ENCODE measurements at regions not wholly inside any gene's neighbourhood (a gene's known extent, or its start where the extent isn't known, plus 50 kb on each side); places are given as distances from the start of the nearest gene placed in this dataset.

DNA sequence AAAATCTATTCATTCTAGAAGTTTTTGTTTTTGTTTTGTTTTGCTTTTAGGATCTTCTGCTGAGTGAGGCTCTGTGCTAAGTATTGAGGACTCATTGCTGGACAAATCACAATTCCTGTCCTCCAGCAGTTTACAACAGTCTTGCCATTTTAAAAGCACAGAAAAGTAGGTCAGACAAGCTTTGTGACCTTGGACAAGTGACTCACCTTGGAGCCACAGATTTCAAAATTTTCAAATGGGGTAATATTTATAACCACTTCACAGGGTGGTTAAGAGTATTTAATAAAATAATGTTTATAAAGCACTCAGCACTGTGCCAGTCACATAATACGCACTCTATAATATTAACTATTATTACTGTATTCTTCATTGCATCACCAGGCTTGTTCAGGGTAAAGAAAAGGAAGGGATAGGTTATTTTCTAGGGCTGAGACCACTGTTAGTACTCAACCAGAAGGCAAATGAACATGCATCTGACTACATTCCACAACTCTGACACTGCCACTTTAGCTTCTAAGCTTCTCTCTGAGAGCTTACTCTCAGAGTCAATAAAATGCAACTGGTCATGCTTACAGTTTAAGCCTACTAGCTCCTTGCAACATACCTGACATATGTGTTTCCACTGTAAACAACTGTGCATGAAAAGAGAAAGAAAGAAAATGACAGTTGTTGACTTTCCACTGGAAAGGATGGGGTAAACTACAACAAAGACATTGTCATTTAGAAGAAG is 63.2 kb upstream of the FIBIN start:
- H3T11ph ChIP-seq (ENCODE audit: low read length): no peak overlapping the region
- DNase-seq: no peak
- H3K4me3 Mint-ChIP-seq: no peak overlapping the region
- no peaks in the 10 kb centered on the region for H3K9me3 ChIP-seq (ENCODE audit: control insufficient read depth, low read depth, low read length)
- H3K23me2 ChIP-seq (ENCODE audit: insufficient read length, low read depth, low read length, poor library complexity, severe bottlenecking): no peaks in the 10 kb centered on the region
- H3K27me3 Mint-ChIP-seq (ENCODE audit: low read depth): peaks cover 3% of the 10 kb centered on the region; the same call in 1 of the 2 replicates
- H2BK20ac ChIP-seq (ENCODE audit: low read depth, low read length, poor library complexity, severe bottlenecking): no peak overlapping the region
- H2AK5ac ChIP-seq (ENCODE audit: insufficient read length, low read length): no peak overlapping the region
- H3K9ac ChIP-seq (ENCODE audit: extremely low read depth, insufficient read length, low read length): no peak overlapping the region
- H4K5ac ChIP-seq (ENCODE audit: insufficient read length, low read depth, low read length): no peak overlapping the region
- no peak overlapping the region for H4K91ac ChIP-seq (ENCODE audit: insufficient read length, low read depth, low read length)
- H3K56ac ChIP-seq (ENCODE audit: insufficient read length, low read depth, low read length): no peak overlapping the region
- H2AFZ ChIP-seq (ENCODE audit: low read length): no peak overlapping the region
- no peak overlapping the region for H3K23ac ChIP-seq (ENCODE audit: insufficient read length, low read depth, low read length)
- no peaks in the 10 kb centered on the region for H3K27me3 ChIP-seq (ENCODE audit: insufficient read depth, low read length)
- no peaks in the 10 kb centered on the region for H3K79me1 ChIP-seq (ENCODE audit: insufficient read depth, low read depth, low read length, poor library complexity, severe bottlenecking)
- H3K4ac ChIP-seq (ENCODE audit: low read depth, low read length): no peak overlapping the region
- H3K27ac Mint-ChIP-seq: peak overlapping the region in 2 of 3 experiments; percentile 28 to 46; a peak in 2 of 7 replicates
- H3K4me2 ChIP-seq (ENCODE audit: insufficient read depth, insufficient read length, low read length): no peak overlapping the region
- H3K18ac ChIP-seq (ENCODE audit: insufficient read length, low read depth, low read length): no peak overlapping the region
- H3K9me3 Mint-ChIP-seq: peaks cover 0 to 2% of the 10 kb centered on the region in 2 experiments; a peak in 1 of 5 replicates
- no peak overlapping the region for H2BK15ac ChIP-seq (ENCODE audit: low read depth, low read length)
- H3K14ac ChIP-seq (ENCODE audit: insufficient read depth, low read length): no peak overlapping the region
- no CpG with 5 or more reads among the region's 1 CpG for WGBS (ENCODE audit: extremely low coverage, insufficient read length, low lambda C conversion rate)
- no peak overlapping the region for H3K27ac ChIP-seq (ENCODE audit: insufficient read length, low read depth, low read length)
- TF ChIP-seq CTCF (conservative IDR thresholded peaks at IDR 0.05): no peak
- no peaks in the 10 kb centered on the region for H3K36me3 Mint-ChIP-seq (ENCODE audit: insufficient read depth in 1 of 3, low read depth in 3 of 3)
- H3K79me2 ChIP-seq (ENCODE audit: insufficient read depth, low read length): no peaks in the 10 kb centered on the region
- H4K20me1 ChIP-seq (ENCODE audit: control insufficient read depth, insufficient read depth, insufficient read length): no peaks in the 10 kb centered on the region
- no peak overlapping the region for H2BK12ac ChIP-seq (ENCODE audit: insufficient read length, low read depth, low read length)
- H2BK5ac ChIP-seq (ENCODE audit: insufficient read length, low read length): no peak overlapping the region
- peaks cover 19 to 21% of the 10 kb centered on the region in 2 experiments for H3K4me1 Mint-ChIP-seq
- no peaks in the 10 kb centered on the region for H3K4me1 ChIP-seq (ENCODE audit: insufficient read depth, low read length)
- no peak overlapping the region for H2BK120ac ChIP-seq (ENCODE audit: low read depth, low read length, poor library complexity, severe bottlenecking)
- H4K8ac ChIP-seq (replicated peaks; ENCODE audit: insufficient read length, low read depth, low read length): no peak overlapping the region
